HFFc6 (cell line): ENCODE measurements at regions not wholly inside any gene's neighbourhood (a gene's known extent, or its start where the extent isn't known, plus 50 kb on each side); places are given as distances from the start of the nearest gene placed in this dataset.

ENCODE experiments used
- DNase-seq: peaks from one replicate; pipeline ENCODE4 v3.0.0-alpha.2; 2018
- H3K27ac Mint-ChIP-seq: 2 replicates; pipeline ENCODE4 v1.8.0; 2020; ENCODE audit warnings: mild to moderate bottlenecking, mixed read lengths
- H3K27me3 Mint-ChIP-seq: 2 replicates; pipeline ENCODE4 v1.8.0; 2021; ENCODE audit warnings: mild to moderate bottlenecking, moderate library complexity, mixed read lengths; ENCODE audit not compliant: insufficient read depth
- H3K36me3 Mint-ChIP-seq: 2 replicates; pipeline ENCODE4 v1.8.0; 2021; ENCODE audit warnings: low read depth, mixed read lengths
- H3K4me1 Mint-ChIP-seq: 2 replicates; pipeline ENCODE4 v1.8.0; 2020; ENCODE audit warnings: low read depth, mixed read lengths
- H3K4me3 Mint-ChIP-seq: 2 replicates; pipeline ENCODE4 v1.8.0; 2020; ENCODE audit warnings: mild to moderate bottlenecking, moderate library complexity, mixed read lengths
- H3K9me3 Mint-ChIP-seq: 2 replicates; pipeline ENCODE4 v1.8.0; 2020; ENCODE audit warnings: mild to moderate bottlenecking, mixed read lengths
- TF ChIP-seq, protein P1 (sequence below): fragments of 200-600 bp; sonication (generic); IDR thresholded peaks from 2 replicates; pipeline ENCODE4 v1.5.0; 2021; ENCODE audit warnings: antibody characterized with exemption, mild to moderate bottlenecking

DNA sequence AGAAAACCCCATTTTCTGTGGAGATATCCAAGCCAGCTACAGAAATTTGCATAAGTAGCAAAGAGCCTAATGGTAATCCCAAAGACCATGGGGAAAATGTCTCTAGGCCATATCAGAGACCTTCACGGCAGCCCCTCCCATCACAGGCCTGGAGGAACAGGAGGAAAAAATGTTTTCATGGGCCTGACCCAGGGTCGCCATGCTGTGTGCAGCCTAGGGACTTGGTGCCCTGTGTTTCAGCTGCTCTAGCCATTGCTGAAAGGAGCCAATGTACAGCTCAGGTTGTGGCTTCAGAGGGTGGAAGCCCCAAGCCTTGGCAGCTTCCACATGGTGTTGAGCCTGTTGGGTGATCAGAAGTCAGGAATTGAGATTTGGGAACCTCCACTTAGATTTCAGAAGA is 1150.7 kb downstream of the OTOL1 start:
- Mint-ChIP-seq H3K4me3 (no peak overlapping the region), H3K9me3 (peaks cover 24% of the 10 kb centered on the region), H3K27ac (no peak overlapping the region), H3K27me3 (no peaks in the 10 kb centered on the region), H3K36me3 (peaks cover 24% of the 10 kb centered on the region), H3K4me1 (peaks cover 2% of the 10 kb centered on the region)
- TF ChIP-seq, protein P1, sequence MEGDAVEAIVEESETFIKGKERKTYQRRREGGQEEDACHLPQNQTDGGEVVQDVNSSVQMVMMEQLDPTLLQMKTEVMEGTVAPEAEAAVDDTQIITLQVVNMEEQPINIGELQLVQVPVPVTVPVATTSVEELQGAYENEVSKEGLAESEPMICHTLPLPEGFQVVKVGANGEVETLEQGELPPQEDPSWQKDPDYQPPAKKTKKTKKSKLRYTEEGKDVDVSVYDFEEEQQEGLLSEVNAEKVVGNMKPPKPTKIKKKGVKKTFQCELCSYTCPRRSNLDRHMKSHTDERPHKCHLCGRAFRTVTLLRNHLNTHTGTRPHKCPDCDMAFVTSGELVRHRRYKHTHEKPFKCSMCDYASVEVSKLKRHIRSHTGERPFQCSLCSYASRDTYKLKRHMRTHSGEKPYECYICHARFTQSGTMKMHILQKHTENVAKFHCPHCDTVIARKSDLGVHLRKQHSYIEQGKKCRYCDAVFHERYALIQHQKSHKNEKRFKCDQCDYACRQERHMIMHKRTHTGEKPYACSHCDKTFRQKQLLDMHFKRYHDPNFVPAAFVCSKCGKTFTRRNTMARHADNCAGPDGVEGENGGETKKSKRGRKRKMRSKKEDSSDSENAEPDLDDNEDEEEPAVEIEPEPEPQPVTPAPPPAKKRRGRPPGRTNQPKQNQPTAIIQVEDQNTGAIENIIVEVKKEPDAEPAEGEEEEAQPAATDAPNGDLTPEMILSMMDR: no peak
- no peak for DNase-seq

- Mint-ChIP-seq H3K9me3 (no peaks in the 10 kb centered on the region), H3K27ac (no peak overlapping the region), H3K27me3 (no peaks in the 10 kb centered on the region; the same call in 1 of the 2 replicates), H3K36me3 (no peaks in the 10 kb centered on the region), H3K4me1 (no peaks in the 10 kb centered on the region), H3K4me3 (no peak overlapping the region)
- DNase-seq: no peak
- TF ChIP-seq, protein P1: no peak
Measured at GRCh38 chr3:162658003-162658402, 1161.4 kb downstream of the OTOL1 start.

DNA sequence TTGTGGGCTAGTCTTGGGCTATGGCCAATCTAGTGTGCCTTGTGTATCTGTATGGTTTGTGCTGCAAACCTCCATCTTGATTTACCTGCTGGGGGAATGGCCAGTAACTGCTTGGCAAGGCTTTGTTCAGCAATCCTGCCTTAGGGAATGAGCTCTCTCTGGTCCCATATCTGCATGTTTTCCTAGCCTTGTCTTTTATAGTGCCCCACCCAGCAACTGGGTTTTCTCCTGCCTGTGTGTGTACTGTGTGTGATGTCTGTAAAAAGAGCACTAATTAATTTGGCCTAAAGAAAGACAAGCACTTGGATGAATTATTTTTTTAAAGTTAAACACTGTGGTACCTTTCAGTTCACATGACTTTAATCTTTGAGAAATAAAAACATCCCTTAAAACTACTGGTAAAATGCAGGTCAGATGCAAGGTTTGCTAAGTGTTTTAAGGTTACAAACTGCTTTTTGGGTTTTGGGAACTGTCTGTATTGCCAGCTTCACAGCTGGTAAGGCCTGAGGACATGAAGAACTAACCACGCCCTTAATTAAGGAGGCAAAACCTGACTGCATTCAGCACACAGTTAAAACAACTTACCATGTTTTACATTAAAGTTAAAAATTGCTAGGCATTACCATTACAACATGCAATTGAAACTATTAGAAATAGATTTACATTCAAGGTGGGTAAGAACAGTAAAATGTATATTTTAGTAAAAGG is 1169.2 kb downstream of the OTOL1 start:
- TF ChIP-seq, protein P1: no peak
- Mint-ChIP-seq H3K9me3 (no peaks in the 10 kb centered on the region), H3K27me3 (no peaks in the 10 kb centered on the region; the same call in 1 of the 2 replicates), H3K36me3 (no peaks in the 10 kb centered on the region), H3K4me3 (no peak overlapping the region), H3K27ac (no peak overlapping the region), H3K4me1 (no peaks in the 10 kb centered on the region)
- DNase-seq: no peak

GRCh38 chr3:162666835-162667234 is 1170.2 kb downstream of the OTOL1 start:
- Mint-ChIP-seq H3K4me1 (peaks cover 7% of the 10 kb centered on the region; the same call in 1 of the 2 replicates), H3K27ac (no peak overlapping the region), H3K27me3 (no peaks in the 10 kb centered on the region; the same call in 1 of the 2 replicates), H3K36me3 (no peaks in the 10 kb centered on the region), H3K4me3 (no peak overlapping the region), H3K9me3 (no peaks in the 10 kb centered on the region)
- no peak for DNase-seq
- TF ChIP-seq, protein P1: no peak

DNA sequence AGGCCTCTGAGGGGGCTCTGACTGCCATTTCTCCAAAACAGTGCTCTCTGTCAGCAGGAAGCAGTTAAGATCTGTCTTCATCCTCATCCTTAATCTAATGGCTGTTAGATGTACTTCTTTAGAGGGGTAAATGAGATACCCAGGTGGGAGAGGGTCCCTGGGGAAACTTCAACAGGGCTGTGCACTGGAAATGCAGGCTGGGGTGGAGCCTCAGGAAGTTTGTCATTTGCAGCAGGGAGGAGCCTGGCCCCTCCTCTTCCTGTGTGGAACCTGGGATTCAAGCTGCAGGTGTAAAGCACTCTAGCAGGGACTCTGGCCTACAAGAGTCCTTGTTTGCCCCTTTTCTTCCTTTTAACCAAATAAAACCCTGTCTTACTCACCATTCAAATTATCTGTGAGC is 1173.6 kb downstream of the OTOL1 start:
- DNase-seq: no peak
- Mint-ChIP-seq H3K4me1 (peaks cover 7% of the 10 kb centered on the region; the same call in 1 of the 2 replicates), H3K4me3 (no peak overlapping the region), H3K9me3 (no peaks in the 10 kb centered on the region), H3K27me3 (no peaks in the 10 kb centered on the region; the same call in 1 of the 2 replicates), H3K36me3 (no peaks in the 10 kb centered on the region), H3K27ac (no peak overlapping the region)
- TF ChIP-seq, protein P1: no peak
